ENCODE measurements at regions not wholly inside any gene's neighbourhood (a gene's known extent, or its start where the extent isn't known, plus 50 kb on each side); places are given as distances from the start of the nearest gene placed in this dataset.
"Not testable (repeated sequence)": the region's sequence is repeated elsewhere in the genome, so short reads cannot be mapped to it uniquely, and the experiment has no call there.

DNA sequence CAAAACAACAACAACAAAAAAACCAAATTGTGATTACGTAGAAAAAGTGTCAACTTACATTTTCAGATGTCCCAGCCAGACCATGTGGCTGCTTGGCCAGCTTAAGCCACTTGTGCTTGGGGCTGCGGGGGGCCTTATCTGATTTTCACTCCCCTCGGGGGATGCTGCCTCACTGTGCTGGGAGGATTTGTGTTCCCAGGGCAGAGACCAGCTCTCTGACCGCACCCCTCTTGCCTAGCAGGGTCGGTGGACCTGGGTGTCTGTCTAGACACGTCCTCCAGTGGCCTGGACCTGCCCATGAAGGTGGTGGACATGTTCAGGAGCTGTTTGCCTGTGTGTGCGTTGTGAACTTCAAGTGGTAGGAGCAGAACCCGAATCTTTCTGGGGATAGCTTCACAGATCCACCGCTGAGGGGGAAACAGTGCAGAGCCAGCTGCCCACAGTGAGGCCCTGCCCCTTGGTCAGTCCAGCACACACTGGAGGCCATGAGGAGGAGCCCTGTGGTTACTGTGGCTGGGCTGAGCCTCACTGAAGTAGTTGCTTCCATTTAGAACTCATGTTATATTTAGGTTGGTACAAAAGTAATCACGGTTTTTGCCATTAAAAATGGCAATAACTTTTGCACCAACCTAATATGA, 173.9 kb downstream of the ADRA2C start:
- H2BK120ac ChIP-seq (ENCODE audit: low read depth, low read length); H3K18ac ChIP-seq (ENCODE audit: low read length); H3K4me1 ChIP-seq (ENCODE audit: control insufficient read depth, low read depth, low read length); H3K4ac ChIP-seq (ENCODE audit: low read depth, low read length); H3K27ac ChIP-seq (ENCODE audit: low read depth, low read length); H2BK5ac ChIP-seq (ENCODE audit: low read length); H3K4me2 ChIP-seq (ENCODE audit: low read length); H3K79me2 ChIP-seq (ENCODE audit: control insufficient read depth, insufficient read depth, low read length); H3K36me3 ChIP-seq (ENCODE audit: control insufficient read depth, insufficient read depth, low read length); H2BK15ac ChIP-seq (replicated peaks; ENCODE audit: low read depth); H3K23ac ChIP-seq (ENCODE audit: low read length); H3K79me1 ChIP-seq (ENCODE audit: low read length); H4K5ac ChIP-seq (ENCODE audit: low read length); H3K27me3 ChIP-seq (ENCODE audit: insufficient read depth, low read length, poor library complexity); H2AK5ac ChIP-seq (ENCODE audit: low read length); H4K8ac ChIP-seq (ENCODE audit: low read depth, low read length); H3K4me3 ChIP-seq (ENCODE audit: low read length): not testable (repeated sequence)
- peak; percentile 50 for DNase-seq
- WGBS (ENCODE audit: extremely low coverage, insufficient coverage, low lambda C conversion rate): no CpG with 5 or more reads among the region's 10 CpGs
- Histone ChIP-seq H3K9ac (ENCODE audit: low read length) (peak overlapping the region; percentile 11), H3K56ac (ENCODE audit: low read length) (peak overlapping the region; percentile 30)

DNA sequence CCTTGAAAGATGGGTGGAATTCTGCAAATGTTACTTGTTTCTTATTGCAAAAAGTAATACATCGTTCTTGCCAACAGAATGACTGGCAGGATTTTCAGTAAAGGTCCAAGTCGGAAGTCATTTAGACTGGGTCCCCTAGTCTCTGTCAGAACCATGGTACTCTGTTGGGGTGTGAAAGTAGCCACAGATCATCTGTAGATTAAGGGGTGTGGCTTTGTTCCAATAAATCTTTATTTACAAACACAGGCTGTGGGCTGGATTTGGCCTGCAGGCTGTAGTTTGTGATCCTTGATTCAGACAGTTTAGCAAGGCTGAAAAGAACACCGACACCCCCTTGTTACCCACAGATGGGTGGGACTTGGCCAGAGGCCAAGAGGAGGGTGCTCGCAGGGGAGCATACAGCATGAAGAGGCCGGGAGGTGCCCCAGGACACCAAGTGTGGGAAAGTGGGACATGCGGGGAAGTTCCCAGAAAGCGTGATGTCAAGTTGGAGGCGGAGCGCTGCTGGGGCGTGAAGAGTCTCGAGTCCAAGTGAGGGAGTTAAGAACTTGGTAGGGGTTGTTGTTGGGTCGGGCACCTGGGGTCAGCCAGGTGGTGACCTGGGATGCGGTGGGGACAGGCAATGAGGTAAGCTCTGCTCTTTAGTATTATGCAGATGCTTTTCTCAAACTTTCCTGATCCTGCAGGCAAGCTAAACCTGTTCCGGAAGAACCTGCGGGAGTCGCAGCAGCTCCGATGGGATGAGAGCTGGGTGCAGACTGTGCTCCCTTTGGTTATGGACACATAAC, 175.7 kb downstream of the ADRA2C start:
- not testable (repeated sequence) for H3K4me1 ChIP-seq (ENCODE audit: control insufficient read depth, low read depth, low read length); H3K23ac ChIP-seq (ENCODE audit: low read length); H3K36me3 ChIP-seq (ENCODE audit: control insufficient read depth, insufficient read depth, low read length); H3K18ac ChIP-seq (ENCODE audit: low read length); H2BK15ac ChIP-seq (replicated peaks; ENCODE audit: low read depth); H4K5ac ChIP-seq (ENCODE audit: low read length); H4K8ac ChIP-seq (ENCODE audit: low read depth, low read length); H3K27me3 ChIP-seq (ENCODE audit: insufficient read depth, low read length, poor library complexity); H3K79me2 ChIP-seq (ENCODE audit: control insufficient read depth, insufficient read depth, low read length); H3K4me3 ChIP-seq (ENCODE audit: low read length); H2BK5ac ChIP-seq (ENCODE audit: low read length); H2AK5ac ChIP-seq (ENCODE audit: low read length); H3K9ac ChIP-seq (ENCODE audit: low read length); H2BK120ac ChIP-seq (ENCODE audit: low read depth, low read length); H3K79me1 ChIP-seq (ENCODE audit: low read length); H3K4ac ChIP-seq (ENCODE audit: low read depth, low read length); H3K4me2 ChIP-seq (ENCODE audit: low read length)
- DNase-seq: peak; percentile 53
- Histone ChIP-seq H3K27ac (ENCODE audit: low read depth, low read length) (peak overlapping the region; percentile 45), H3K56ac (ENCODE audit: low read length) (peak overlapping the region; percentile 49)
- WGBS (ENCODE audit: extremely low coverage, insufficient coverage, low lambda C conversion rate): no CpG with 5 or more reads among the region's 17 CpGs

DNA sequence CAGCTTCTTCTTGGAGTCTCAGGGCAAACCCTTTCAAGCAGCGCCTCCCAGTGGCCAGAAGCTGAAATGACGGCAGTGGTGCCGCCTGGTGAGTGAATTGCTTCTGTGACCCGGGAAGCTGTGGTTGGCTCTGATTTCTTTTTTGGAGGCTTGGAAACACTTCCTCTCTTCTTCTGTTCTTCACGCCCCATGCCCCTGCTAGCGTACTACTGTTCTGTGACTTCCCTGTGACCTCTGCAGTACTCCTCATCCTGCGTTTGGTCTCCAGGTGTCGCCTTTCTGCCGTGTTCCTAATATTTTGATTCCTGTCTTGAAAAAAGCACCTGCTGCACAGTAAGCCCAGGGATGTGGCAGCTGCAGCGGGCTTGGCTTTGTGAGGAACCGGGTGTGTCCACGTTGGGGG, 176.4 kb downstream of the ADRA2C start:
- H3K23ac ChIP-seq (ENCODE audit: low read length); H3K4me2 ChIP-seq (ENCODE audit: low read length); H3K27me3 ChIP-seq (ENCODE audit: insufficient read depth, low read length, poor library complexity); H3K4me1 ChIP-seq (ENCODE audit: control insufficient read depth, low read depth, low read length); H3K79me1 ChIP-seq (ENCODE audit: low read length); H4K5ac ChIP-seq (ENCODE audit: low read length); H4K8ac ChIP-seq (ENCODE audit: low read depth, low read length); H3K36me3 ChIP-seq (ENCODE audit: control insufficient read depth, insufficient read depth, low read length); H3K4ac ChIP-seq (ENCODE audit: low read depth, low read length); H3K27ac ChIP-seq (ENCODE audit: low read depth, low read length); H3K4me3 ChIP-seq (ENCODE audit: low read length); H2AK5ac ChIP-seq (ENCODE audit: low read length); H3K18ac ChIP-seq (ENCODE audit: low read length); H3K79me2 ChIP-seq (ENCODE audit: control insufficient read depth, insufficient read depth, low read length); H2BK120ac ChIP-seq (ENCODE audit: low read depth, low read length); H2BK5ac ChIP-seq (ENCODE audit: low read length); H2BK15ac ChIP-seq (replicated peaks; ENCODE audit: low read depth): not testable (repeated sequence)
- H3K56ac ChIP-seq (ENCODE audit: low read length): peak overlapping the region; percentile 22
- WGBS (ENCODE audit: extremely low coverage, insufficient coverage, low lambda C conversion rate): no CpG with 5 or more reads among the region's 12 CpGs
- peak; percentile 78 for DNase-seq
- H3K9ac ChIP-seq (ENCODE audit: low read length): peak overlapping the region; percentile 38

DNA sequence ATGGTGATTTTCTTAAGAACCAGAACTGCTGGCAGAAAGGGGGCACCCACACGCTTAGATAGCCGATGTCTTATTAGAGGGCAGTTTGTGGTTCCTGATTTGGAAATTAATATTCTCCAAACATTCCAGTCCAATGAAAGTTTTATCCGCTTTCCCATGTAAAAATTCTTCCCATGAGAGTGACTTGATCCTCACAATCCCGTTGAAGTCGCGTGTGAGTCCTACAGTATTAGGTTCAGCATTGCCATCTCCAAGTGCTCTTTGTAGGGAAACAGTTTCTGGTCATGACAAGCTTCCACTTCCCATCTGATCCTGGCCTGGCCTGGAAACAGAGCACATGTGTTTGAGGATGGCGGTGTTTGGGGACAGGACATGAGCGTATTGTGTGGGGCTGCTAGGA, 176.9 kb downstream of the ADRA2C start:
- not testable (repeated sequence) for H3K18ac ChIP-seq (ENCODE audit: low read length); H3K4me1 ChIP-seq (ENCODE audit: control insufficient read depth, low read depth, low read length); H3K9ac ChIP-seq (ENCODE audit: low read length); H3K4me2 ChIP-seq (ENCODE audit: low read length); H3K27ac ChIP-seq (ENCODE audit: low read depth, low read length); H3K79me2 ChIP-seq (ENCODE audit: control insufficient read depth, insufficient read depth, low read length); H2BK5ac ChIP-seq (ENCODE audit: low read length); H4K5ac ChIP-seq (ENCODE audit: low read length); DNase-seq; H3K4me3 ChIP-seq (ENCODE audit: low read length); H3K79me1 ChIP-seq (ENCODE audit: low read length); H2BK15ac ChIP-seq (replicated peaks; ENCODE audit: low read depth); H2AK5ac ChIP-seq (ENCODE audit: low read length); H3K4ac ChIP-seq (ENCODE audit: low read depth, low read length); H3K27me3 ChIP-seq (ENCODE audit: insufficient read depth, low read length, poor library complexity); H3K36me3 ChIP-seq (ENCODE audit: control insufficient read depth, insufficient read depth, low read length); H4K8ac ChIP-seq (ENCODE audit: low read depth, low read length); H2BK120ac ChIP-seq (ENCODE audit: low read depth, low read length); H3K56ac ChIP-seq (ENCODE audit: low read length); H3K23ac ChIP-seq (ENCODE audit: low read length)
- no CpG with 5 or more reads among the region's 8 CpGs for WGBS (ENCODE audit: extremely low coverage, insufficient coverage, low lambda C conversion rate)

DNA sequence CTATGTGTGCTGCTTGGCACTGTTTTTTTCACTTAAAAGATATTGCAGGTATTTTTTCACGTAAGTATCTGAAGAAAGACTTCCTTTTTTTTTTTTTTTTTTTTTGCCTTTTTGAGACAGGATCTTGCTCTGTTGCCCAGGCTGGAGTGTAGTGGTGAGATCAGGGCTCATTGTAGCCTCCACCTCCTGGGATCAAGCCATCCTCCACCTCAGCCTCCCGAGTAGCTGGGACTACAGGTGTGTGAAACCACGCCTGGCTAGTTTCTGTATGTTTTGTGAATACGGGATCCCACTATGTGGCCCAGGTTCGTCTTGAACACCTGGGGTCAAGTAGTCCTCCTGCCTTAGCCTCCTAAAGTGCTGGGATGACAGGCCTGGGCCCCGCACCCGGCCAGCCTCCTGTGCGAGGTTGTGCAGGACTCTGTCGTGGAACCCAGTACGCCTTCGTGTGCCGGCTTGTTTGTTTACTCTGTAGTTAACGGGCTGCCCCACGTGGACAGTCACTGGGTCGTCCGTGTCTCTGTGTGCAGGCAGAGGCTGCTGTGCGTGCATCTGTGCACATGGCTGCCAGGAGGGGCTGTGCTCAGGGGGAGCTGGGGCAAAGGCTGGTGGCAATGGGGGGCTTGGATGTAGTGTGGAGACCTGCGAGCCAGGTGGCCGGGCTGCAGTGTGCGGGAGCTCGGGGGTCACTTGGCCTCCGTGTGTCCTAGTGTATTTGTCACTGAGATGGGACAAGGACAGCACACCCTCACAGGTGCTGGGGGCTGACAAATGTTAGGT, 179.5 kb downstream of the ADRA2C start:
- Histone ChIP-seq H4K5ac (ENCODE audit: low read length) (no peak overlapping the region), H3K27me3 (ENCODE audit: insufficient read depth, low read length, poor library complexity) (no peaks in the 10 kb centered on the region), H3K23ac (ENCODE audit: low read length) (no peak overlapping the region), H3K4me1 (ENCODE audit: control insufficient read depth, low read depth, low read length) (no peaks in the 10 kb centered on the region), H3K27ac (ENCODE audit: low read depth, low read length) (no peak overlapping the region), H3K4ac (ENCODE audit: low read depth, low read length) (no peak overlapping the region), H3K79me1 (ENCODE audit: low read length) (no peaks in the 10 kb centered on the region), H2BK120ac (ENCODE audit: low read depth, low read length) (no peak overlapping the region), H4K8ac (ENCODE audit: low read depth, low read length) (no peak overlapping the region), H3K9ac (ENCODE audit: low read length) (no peak overlapping the region), H3K4me2 (ENCODE audit: low read length) (no peak overlapping the region), H2AK5ac (ENCODE audit: low read length) (no peak overlapping the region), H3K4me3 (ENCODE audit: low read length) (no peak overlapping the region), H3K36me3 (ENCODE audit: control insufficient read depth, insufficient read depth, low read length) (peaks cover 1% of the 10 kb centered on the region), H3K18ac (ENCODE audit: low read length) (no peak overlapping the region), H3K56ac (ENCODE audit: low read length) (no peak overlapping the region), H3K79me2 (ENCODE audit: control insufficient read depth, insufficient read depth, low read length) (no peaks in the 10 kb centered on the region), H2BK15ac (replicated peaks; ENCODE audit: low read depth) (no peak overlapping the region), H2BK5ac (ENCODE audit: low read length) (no peak overlapping the region)
- DNase-seq: no peak
- WGBS (ENCODE audit: extremely low coverage, insufficient coverage, low lambda C conversion rate): no CpG with 5 or more reads among the region's 22 CpGs

All from mesendoderm (in vitro differentiated cells).